GM12878 (cell line): ENCODE measurements at regions not wholly inside any gene's neighbourhood (a gene's known extent, or its start where the extent isn't known, plus 50 kb on each side); places are given as distances from the start of the nearest gene placed in this dataset.

Source experiments
- ATAC-seq: fragments of 200-7000 bp; cut with Tn5 transposase; 3 replicates; pipeline ENCODE4 v1.9.1; 2020; ENCODE audit warnings: mild to moderate bottlenecking, moderate library complexity
- BruUV-seq: library from RNA; stranded (reverse); fragments of 400-500 nt; replicated peaks from 2 replicates; lab custom pipeline; 2021; lab: Mats Ljungman, UMichigan
- CTCF ChIA-PET: fragments of 300-600 bp; sonication (Branson Sonifier 250); formaldehyde crosslinking; extraction: SDS; loops from one replicate; lab custom pipeline; 2021; ENCODE audit warnings: inconsistent platforms; lab: Yijun Ruan, JAX
- POLR2A ChIA-PET: fragments of 350-600 bp; formaldehyde crosslinking; extraction: SDS; loops from one replicate; lab custom pipeline; 2021; ENCODE audit warnings: inconsistent platforms; lab: Charles Lee
- RAD21 ChIA-PET: fragments of 300-600 bp; sonication (Branson Sonifier 250); formaldehyde crosslinking; loops from one replicate; lab custom pipeline; 2023; ENCODE audit warnings: antibody characterized with exemption; ENCODE audit not compliant: unreplicated experiment; lab: Charles Lee
- SMC1A ChIA-PET: fragments of 300-600 bp; sonication (Branson Sonifier 250); formaldehyde crosslinking; loops from one replicate; lab custom pipeline; 2023; ENCODE audit not compliant: unreplicated experiment, uncharacterized antibody; lab: Charles Lee
- DNase-seq: peaks from one replicate; pipeline ENCODE4 v3.0.0-alpha.2; 2011; ENCODE audit warnings: low read depth, low spot score
- FAIRE-seq: peaks from 3 replicates; lab custom pipeline; 2011; peaks lifted over from hg19 to GRCh38; lab: Jason Lieb, UNC
- H2AFZ ChIP-seq: 2 replicates; pipeline ENCODE4 v1.6.0; 2011; ENCODE audit warnings: low read depth, low read length, control low read depth; ENCODE audit not compliant: control insufficient read depth
- H3K27ac ChIP-seq: 2 replicates; pipeline ENCODE4 v1.5.1; 2011; ENCODE audit warnings: control low read depth; ENCODE audit not compliant: control insufficient read depth, insufficient read depth
- H3K27me3 ChIP-seq, 2 experiments: replicated peaks in 1 of 2; 2 replicates each; pipeline versions ENCODE4 v1.6.0 to v1.6.1; 2011; ENCODE audit warnings: low read length in 1 of 2; ENCODE audit not compliant: control insufficient read depth in 2 of 2, insufficient read depth in 2 of 2
- H3K36me3 ChIP-seq, 2 experiments: 2 replicates each; pipeline ENCODE4 v1.5.1; 2011; ENCODE audit warnings: low read length in 1 of 2; ENCODE audit not compliant: control insufficient read depth in 2 of 2, insufficient read depth in 2 of 2
- H3K4me1 ChIP-seq: 2 replicates; pipeline ENCODE4 v1.6.1; 2011; ENCODE audit warnings: mild to moderate bottlenecking, low read length, moderate library complexity, mixed read lengths; ENCODE audit not compliant: control insufficient read depth, insufficient read depth
- H3K4me2 ChIP-seq: 2 replicates; pipeline ENCODE4 v1.6.0; 2011; ENCODE audit warnings: control low read depth; ENCODE audit not compliant: control insufficient read depth, insufficient read depth
- H3K4me3 ChIP-seq: fragments of 200-600 bp; sonication (generic); 2 replicates; pipeline ENCODE4 v1.5.1; 2016
- H3K79me2 ChIP-seq: 2 replicates; pipeline ENCODE4 v1.6.0; 2011; ENCODE audit warnings: low read length; ENCODE audit not compliant: control insufficient read depth, insufficient read depth
- H3K9ac ChIP-seq: 2 replicates; pipeline ENCODE4 v1.8.0; 2011; ENCODE audit warnings: low read length, control low read depth, mixed read lengths; ENCODE audit not compliant: control insufficient read depth, insufficient read depth
- H3K9me3 ChIP-seq: replicated peaks from 3 replicates; pipeline ENCODE4 v1.5.1; 2011; ENCODE audit warnings: mild to moderate bottlenecking, low read length; ENCODE audit not compliant: control insufficient read depth, insufficient read depth
- H4K20me1 ChIP-seq: 2 replicates; pipeline ENCODE4 v1.6.0; 2011; ENCODE audit not compliant: control insufficient read depth, insufficient read depth
- CUX1 ChIP-seq: IDR thresholded peaks from 2 replicates; pipeline ENCODE4 v1.6.1; 2012; ENCODE audit warnings: improper control_type of control experiment, low read depth, low read length; ENCODE audit not compliant: insufficient replicate concordance
- ESRRA ChIP-seq: IDR thresholded peaks from 2 replicates; pipeline ENCODE4 v1.6.1; 2012; ENCODE audit warnings: mild to moderate bottlenecking, low read length, improper control_type of control experiment
- FOS ChIP-seq: IDR thresholded peaks from 3 replicates; pipeline ENCODE4 v1.6.1; 2011; ENCODE audit warnings: borderline replicate concordance; ENCODE audit not compliant: insufficient read length; ENCODE audit errors: extremely low read depth
- POLR2A ChIP-seq: IDR thresholded peaks from 2 replicates; pipeline ENCODE4 v1.6.1; 2011; ENCODE audit warnings: low read depth, mild to moderate bottlenecking, low read length
- RAD21 ChIP-seq: IDR thresholded peaks from 2 replicates; pipeline ENCODE4 v1.6.1; 2011; ENCODE audit warnings: mild to moderate bottlenecking, low read depth, low read length, moderate library complexity; ENCODE audit not compliant: insufficient read depth
- STAT3 ChIP-seq: IDR thresholded peaks from 2 replicates; pipeline ENCODE4 v1.6.1; 2011; ENCODE audit warnings: low read depth, low read length, improper control_type of control experiment
- WGBS: methylation state at CpG from one replicate; pipeline ENCODE4 v1.1.6; 2016; ENCODE audit warnings: low lambda C conversion rate; ENCODE audit not compliant: insufficient replicate concordance, insufficient coverage; ENCODE audit errors: missing lambda C conversion rate; 5-methylcytosine and 5-hydroxymethylcytosine counted together
- in situ Hi-C: fragments of 300-500 bp; cut with MboI; formaldehyde crosslinking; loops from 9 replicates; pipeline ENCODE4 v1.14.3; 2018; ENCODE audit warnings: mixed read lengths
- intact Hi-C: fragments of 100-400 bp; cut with micrococcal nuclease; formaldehyde crosslinking; loops from one replicate; pipeline ENCODE4 v1.14.2; 2022; ENCODE audit not compliant: unreplicated experiment

DNA sequence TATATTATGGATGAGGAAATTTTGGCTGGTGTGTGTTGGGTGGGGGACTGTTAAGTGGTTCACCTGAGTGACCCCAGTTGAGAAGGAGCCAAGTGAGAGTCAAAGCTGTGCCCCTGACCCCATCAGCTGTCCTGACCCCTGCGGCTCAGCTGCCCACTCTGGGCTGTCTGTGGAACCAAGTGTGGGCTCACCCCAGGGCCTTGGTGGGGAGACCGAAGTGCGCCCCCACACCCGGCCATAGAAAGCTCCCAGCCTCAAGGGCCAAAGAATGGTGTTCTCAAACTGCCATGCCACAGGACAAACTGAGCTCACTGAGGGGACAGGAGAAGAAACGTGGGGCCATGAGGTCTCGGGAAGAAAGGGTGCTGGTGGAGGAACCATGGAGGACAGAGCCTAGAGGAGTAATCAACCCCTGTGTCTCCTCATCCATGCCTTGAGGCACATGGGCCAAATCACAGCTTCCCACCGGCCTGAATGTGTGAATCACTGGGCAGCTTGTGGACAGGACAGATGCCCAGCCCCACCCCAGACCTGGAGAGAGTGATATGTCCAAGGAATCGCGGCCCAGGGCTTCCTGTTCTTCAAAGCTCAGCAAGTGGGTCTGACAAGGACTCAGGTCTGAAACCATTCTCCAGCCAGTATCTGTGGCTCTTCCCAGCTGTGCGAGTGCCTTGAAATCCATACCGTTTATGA, 86.2 kb upstream of the CACUL1 start:
- SMC1A ChIA-PET = no interaction called here
- no peak overlapping the region for H3K4me3 ChIP-seq
- 59% methylated on average over 11 of the region's 11 CpGs for WGBS
- ATAC-seq (no peak), DNase-seq (no peak), FAIRE-seq (no peak)
- TF ChIP-seq FOS = no peak
- no peak for TF ChIP-seq STAT3
- no peak for TF ChIP-seq ESRRA
- no peak for TF ChIP-seq CUX1
- TF ChIP-seq POLR2A = no peak
- no peak for TF ChIP-seq RAD21
- H3K4me2 ChIP-seq = no peak overlapping the region
- no peak overlapping the region for H3K27ac ChIP-seq
- H3K4me1 ChIP-seq = no peaks in the 10 kb centered on the region
- CTCF ChIA-PET = interaction anchor here (0.9 to 1.3 kb wide), 2 partner anchors 9 to 10 kb away, joined by 3 to 6 read pairs; no protein-coding TSS in a partner anchor
- POLR2A ChIA-PET = no interaction called here
- BruUV-seq = no TSS peak
- RAD21 ChIA-PET = no interaction called here
- no peaks in the 10 kb centered on the region for H3K79me2 ChIP-seq
- H3K27me3 ChIP-seq = no peaks in the 10 kb centered on the region
- no peak overlapping the region for H3K9ac ChIP-seq
- no peak overlapping the region for H2AFZ ChIP-seq
- in situ Hi-C loops (no loop called here), intact Hi-C loops (no loop called here)
- no peaks in the 10 kb centered on the region for H4K20me1 ChIP-seq
- H3K9me3 ChIP-seq = no peaks in the 10 kb centered on the region
- no peaks in the 10 kb centered on the region for H3K36me3 ChIP-seq
